HG03460 (cell line): ENCODE measurements at regions not wholly inside any gene's neighbourhood (a gene's known extent, or its start where the extent isn't known, plus 50 kb on each side); places are given as distances from the start of the nearest gene placed in this dataset.

Source experiments
- ATAC-seq: cut with Tn5 transposase; IDR thresholded peaks from one replicate; pipeline ENCODE4 v1.9.1; 2021; ENCODE audit not compliant: unreplicated experiment

GRCh38 chr7:16320099-16320660, 101.2 kb downstream of the CRPPA start:
- ATAC-seq: no peak

- no peak for ATAC-seq
Observed at GRCh38 chr7:16318989-16319915, 102.1 kb downstream of the CRPPA start.

- no peak for ATAC-seq
Observed at GRCh38 chr7:16318463-16318862, 102.9 kb downstream of the CRPPA start.

GRCh38 chr7:16317406-16317805, 103.9 kb downstream of the CRPPA start:
- ATAC-seq: no peak

GRCh38 chr7:16315280-16315679, 106.1 kb downstream of the CRPPA start:
- no peak for ATAC-seq

- ATAC-seq: no peak
Observed at GRCh38 chr7:16309129-16309528, 112.2 kb downstream of the CRPPA start.

GRCh38 chr7:16301291-16301690, 120.0 kb downstream of the CRPPA start:
- no peak for ATAC-seq

GRCh38 chr7:16300361-16300895, 120.9 kb downstream of the CRPPA start:
- ATAC-seq: no peak

- ATAC-seq: no peak
Observed at GRCh38 chr7:16299853-16300252, 121.5 kb downstream of the CRPPA start.

GRCh38 chr7:16298221-16298620, 123.1 kb downstream of the CRPPA start:
- ATAC-seq: no peak

- no peak for ATAC-seq
Observed at GRCh38 chr7:16295558-16295957, 125.8 kb downstream of the CRPPA start.

GRCh38 chr7:16293669-16294425, 127.5 kb downstream of the CRPPA start:
- ATAC-seq: no peak

GRCh38 chr7:16284581-16284980, 136.8 kb downstream of the CRPPA start:
- ATAC-seq: no peak

- ATAC-seq: no peak
Observed at GRCh38 chr7:16278167-16278787, 143.1 kb downstream of the CRPPA start.

- no peak for ATAC-seq
Observed at GRCh38 chr7:16271990-16272665, 149.2 kb downstream of the CRPPA start.

GRCh38 chr7:16271355-16271915, 149.9 kb downstream of the CRPPA start:
- ATAC-seq: peak; percentile 63

GRCh38 chr7:16270844-16271243, 150.5 kb downstream of the CRPPA start:
- no peak for ATAC-seq

GRCh38 chr7:16268821-16269768, 152.2 kb downstream of the CRPPA start:
- ATAC-seq: no peak
